Stimulated activated CD4-positive, alpha-beta T cell treated with anti-CD3 and anti-CD28 coated beads, Interleukin-2, amount 100 ng/mL, for 24 hours (primary cell): ENCODE measurements at regions not wholly inside any gene's neighbourhood (a gene's known extent, or its start where the extent isn't known, plus 50 kb on each side); places are given as distances from the start of the nearest gene placed in this dataset.

Source experiments
- DNase-seq, 2 donors: peaks; one replicate each; pipeline ENCODE4 v3.0.0-alpha.2; 2020

DNA sequence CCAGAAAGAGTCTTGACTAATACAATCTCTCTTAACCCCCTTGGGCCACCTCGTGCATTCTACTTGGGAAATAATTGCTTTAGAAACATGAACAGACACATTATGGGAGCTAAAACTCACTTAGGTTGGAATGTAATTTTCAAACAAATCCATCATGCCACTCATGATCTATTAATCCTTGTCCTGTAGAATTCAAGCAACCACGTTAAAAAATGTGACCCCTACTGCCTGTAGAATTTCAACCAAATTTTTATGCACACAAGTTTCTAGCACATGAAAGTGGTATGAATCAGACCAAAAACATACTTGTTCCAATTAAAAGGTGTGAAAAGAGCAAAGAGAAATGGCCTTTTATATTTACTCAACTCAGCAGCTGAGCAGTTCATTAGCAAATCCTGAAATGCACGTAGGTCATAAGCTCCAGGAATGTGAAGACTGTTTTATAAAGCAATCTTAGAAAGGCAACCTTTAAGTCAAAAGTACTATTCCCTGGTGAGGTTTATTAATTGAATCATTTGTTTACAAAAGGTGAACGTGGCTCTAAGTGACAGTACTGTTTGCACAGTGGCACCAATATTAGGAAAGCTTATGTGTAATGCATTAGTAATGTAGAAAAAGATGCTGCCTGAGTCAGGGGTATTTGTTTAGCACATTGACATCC, 459.4 kb upstream of the UBE2E3 start:
- no peak for DNase-seq

GRCh38 chr2:180520206-180520605, 460.2 kb upstream of the UBE2E3 start:
- no peak for DNase-seq

DNA sequence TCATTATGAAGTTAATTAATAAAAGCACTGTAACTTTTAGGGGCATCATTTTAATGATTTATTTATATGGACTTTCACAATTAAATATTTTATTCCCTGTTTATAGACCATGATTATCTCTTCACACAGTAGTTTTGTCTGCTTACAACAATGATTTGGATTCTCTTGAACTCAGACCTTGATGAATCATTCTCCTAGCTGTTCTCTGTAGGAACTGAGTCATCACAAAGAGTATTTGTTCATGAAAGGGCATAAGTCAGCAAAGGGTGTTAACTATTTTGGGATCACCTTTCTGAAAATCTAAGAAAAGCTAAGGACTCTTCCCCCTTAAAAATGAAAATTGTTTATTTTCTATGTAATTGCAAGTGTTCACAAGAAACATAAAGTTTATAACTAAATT, 461.1 kb upstream of the UBE2E3 start:
- DNase-seq, result no peak

- no peak for DNase-seq
Observed at GRCh38 chr2:180516232-180516631, 464.2 kb upstream of the UBE2E3 start.

DNA sequence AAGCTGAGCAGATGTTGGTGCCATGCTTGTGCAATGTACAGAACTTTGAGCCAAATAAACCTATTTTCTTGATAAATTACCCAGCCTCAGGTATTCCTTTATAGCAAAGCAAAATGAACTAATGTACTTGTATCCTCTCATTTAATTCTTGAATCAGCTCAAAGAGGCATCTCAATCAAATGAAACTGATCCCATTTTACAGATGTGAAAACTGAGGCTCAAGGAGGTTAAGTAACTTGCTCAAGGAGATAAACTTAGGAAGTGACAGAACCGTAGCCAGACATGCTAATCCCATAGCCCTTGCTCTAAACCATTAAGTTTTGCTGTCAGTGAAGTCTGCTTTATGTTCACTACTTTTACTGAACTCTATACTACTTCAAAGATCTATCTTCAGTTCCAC, 467.0 kb upstream of the UBE2E3 start:
- no peak for DNase-seq

- DNase-seq, result no peak
Observed at GRCh38 chr2:180508458-180508857, 471.9 kb upstream of the UBE2E3 start.

GRCh38 chr2:180507028-180507427, 473.4 kb upstream of the UBE2E3 start:
- DNase-seq, result no peak

GRCh38 chr2:180505203-180505602, 475.2 kb upstream of the UBE2E3 start:
- no peak for DNase-seq

DNA sequence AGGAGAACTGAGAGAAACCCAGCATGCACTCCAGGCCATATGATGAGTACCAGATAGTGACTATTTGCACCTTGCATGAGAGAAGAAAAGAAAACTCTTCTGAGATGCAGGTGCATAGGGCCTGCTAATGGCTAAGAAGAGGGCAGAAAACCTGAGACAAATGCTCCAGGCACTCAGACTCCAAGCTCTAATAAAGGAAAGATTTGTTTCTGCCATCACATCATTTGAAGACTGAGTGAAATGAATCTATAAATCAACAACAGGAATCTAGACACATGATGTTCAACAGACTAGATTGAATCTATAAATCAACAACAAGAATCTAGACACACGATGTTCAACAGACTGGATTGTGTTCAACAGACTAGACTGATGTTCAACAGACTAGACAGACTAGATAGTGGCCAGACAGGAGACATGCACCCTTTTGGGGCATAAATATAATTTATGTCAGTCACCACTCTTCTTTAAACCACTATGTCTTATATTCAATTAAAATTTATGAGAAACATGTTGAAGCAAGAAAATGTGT, 482.7 kb upstream of the UBE2E3 start:
- DNase-seq, result no peak

DNA sequence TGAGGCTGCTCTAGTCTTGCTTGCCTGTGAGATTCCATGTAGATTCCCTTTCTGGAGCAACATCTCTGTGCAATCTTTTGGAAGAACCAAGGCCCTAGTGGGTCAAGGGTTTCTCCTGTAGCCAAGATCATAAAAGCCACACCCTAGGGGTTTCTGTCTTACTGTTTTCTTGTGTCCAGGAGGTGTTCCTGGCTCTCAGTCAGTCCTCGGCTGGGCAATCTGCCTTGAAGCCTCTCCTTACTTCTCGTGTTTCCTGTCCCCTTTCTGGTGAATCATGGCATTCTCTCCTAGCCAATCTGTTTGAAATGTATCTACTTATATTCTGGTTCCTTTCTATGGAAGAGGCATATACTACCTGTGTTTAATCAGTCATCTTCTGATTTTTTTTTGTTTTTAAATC, 484.8 kb upstream of the UBE2E3 start:
- DNase-seq, result no peak

DNA sequence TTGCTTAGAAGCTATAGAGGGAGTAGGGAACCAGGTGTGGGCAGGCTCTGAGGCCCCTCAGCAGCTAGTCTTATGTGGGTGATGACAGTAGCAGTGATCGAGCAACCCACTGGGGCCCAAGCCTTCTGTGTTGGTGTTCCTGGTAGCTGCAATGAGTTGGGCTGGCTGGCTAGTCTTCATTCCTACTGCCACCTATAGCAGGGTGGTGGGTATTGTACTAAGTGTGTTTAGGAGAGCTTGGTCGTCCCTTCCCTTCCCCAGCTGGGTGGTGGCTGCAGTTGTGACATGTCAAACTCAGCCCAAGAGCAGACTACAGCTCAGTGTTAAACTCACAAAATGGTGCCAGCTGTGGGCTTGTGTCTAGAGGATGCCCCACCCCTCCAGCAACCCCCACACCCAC, 486.1 kb upstream of the UBE2E3 start:
- no peak for DNase-seq

DNA sequence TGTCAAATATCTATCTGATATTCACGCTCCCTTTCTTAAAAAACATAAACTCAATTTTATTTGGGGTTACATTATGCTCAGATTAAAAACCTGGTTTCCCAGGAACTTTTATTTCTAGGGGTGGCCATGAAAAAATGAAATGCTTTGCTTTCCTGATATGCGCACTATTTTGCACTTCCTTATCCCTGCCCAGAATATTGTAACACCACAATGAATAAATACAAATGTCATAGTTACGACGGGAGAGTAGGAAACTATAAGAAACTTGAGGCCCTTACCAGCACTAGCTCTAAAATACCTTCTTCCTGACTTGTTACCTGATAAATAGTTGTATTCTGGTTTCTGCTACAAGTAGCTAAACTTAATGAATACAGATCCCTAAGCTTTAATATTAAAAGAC, 475.6 kb upstream of the CWC22 start:
- DNase-seq, result no peak

DNA sequence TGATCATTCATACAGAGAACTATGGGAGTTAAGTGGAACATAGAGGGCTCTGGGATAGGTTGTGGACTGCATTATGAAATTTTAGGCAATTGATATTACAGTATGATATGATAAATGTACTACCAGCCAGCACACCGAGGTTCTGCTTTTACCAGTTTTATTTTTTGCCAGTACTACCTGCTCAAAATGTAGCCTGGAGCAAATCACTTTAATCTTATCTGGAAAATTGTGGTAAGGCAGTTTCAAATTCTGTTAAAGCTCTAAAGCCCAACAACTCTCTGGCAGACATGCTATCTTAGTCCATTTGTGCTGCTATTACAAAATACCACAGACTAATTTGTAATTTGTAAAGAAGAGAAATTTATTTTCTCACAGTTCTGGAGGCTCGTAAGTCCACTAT, 474.9 kb upstream of the CWC22 start:
- DNase-seq, result no peak

- DNase-seq, result no peak
Observed at GRCh38 chr2:180478883-180479282, 471.8 kb upstream of the CWC22 start.

GRCh38 chr2:180474716-180475115, 467.6 kb upstream of the CWC22 start:
- DNase-seq, result no peak

GRCh38 chr2:180473456-180473855, 466.4 kb upstream of the CWC22 start:
- DNase-seq, result no peak

DNA sequence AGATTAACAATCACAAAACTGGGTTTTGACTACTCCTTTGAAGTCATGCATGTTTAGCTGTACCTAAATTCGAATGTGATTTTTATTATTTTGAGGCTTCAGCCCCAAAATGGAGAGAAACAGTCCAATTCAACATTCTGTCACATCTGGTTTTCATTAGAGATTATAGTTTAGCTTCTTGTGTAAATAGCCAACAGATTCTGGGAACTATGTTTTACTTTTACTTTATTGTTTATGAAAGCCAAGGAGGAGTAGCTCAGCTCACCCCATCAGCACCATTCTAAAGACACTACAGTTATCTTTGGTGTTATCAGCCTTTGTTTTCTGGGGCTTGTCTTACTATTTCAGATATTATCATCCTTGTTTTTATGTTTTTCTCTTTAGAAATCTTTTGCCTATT, 465.0 kb upstream of the CWC22 start:
- DNase-seq, result no peak

- no peak for DNase-seq
Observed at GRCh38 chr2:180463608-180464007, 456.5 kb upstream of the CWC22 start.

GRCh38 chr2:180461761-180462160, 454.7 kb upstream of the CWC22 start:
- DNase-seq, result no peak

DNA sequence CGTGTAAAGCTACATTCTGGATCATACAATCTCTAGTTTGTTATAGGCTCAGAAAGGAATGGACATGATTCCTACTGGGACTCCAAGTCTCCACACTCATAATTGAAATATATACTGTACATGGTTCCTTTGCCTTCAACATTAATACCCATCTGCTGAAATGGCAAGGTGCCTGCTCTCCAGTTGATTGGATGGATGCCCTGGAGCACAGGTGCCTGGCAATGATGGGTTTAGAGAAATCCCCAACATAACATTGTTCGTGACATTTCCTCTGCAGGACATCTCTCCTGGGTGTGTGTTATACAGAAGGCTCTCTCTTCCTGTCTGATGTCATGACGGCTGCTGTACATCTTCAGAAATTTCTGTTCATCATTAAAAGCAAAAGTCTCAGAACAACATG, 449.7 kb upstream of the CWC22 start:
- DNase-seq, result no peak

GRCh38 chr2:180450841-180451240, 443.7 kb upstream of the CWC22 start:
- DNase-seq, result no peak

DNA sequence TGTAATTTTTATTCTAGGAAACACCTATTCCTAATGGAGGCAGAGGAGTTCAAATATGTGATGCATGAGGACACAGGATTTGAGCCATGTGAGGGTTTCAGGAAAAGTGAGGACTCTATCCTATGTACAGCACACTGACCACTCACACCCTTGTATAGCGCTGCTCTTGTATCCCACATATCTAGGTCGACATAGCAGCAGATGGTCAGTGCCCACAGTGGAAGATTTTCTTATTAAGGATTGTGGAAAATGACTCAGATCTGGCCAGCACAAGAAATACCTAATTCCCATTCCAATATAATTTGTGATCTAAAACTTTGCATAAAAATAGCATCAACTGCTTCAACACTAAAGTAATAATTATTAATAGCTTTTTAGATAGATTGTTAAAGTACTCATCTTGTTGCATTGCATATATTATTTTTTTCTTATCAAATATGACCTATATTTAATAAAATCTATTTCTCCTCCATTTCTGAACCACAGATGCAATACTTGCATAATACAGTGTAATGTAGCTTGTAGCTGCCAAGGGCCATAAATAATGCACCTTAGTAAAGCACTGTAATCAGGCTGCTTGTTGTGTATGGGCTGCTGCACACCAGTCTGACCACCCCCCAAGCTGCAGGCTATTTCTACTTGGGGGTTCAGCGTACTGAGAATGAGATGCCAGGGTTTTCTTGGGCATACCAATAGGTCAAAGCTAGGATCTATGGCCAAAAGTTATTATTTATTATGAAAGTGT, 442.2 kb upstream of the CWC22 start:
- no peak for DNase-seq

- no peak for DNase-seq
Observed at GRCh38 chr2:180446492-180446891, 439.4 kb upstream of the CWC22 start.

- no peak for DNase-seq
Observed at GRCh38 chr2:180443888-180444287, 436.8 kb upstream of the CWC22 start.
